Activated CD8-positive, alpha-beta T cell treated with anti-CD3 and anti-CD28 coated beads for 36 hours (primary cell): ENCODE measurements at regions not wholly inside any gene's neighbourhood (a gene's known extent, or its start where the extent isn't known, plus 50 kb on each side); places are given as distances from the start of the nearest gene placed in this dataset.
"Not testable (repeated sequence)": the region's sequence is repeated elsewhere in the genome, so short reads cannot be mapped to it uniquely, and the experiment has no call there.

ENCODE experiments used
- ATAC-seq: fragments of 200-7000 bp; cut with Tn5 transposase; one replicate; pipeline ENCODE4 v1.10.0; 2021; ENCODE audit warnings: mild to moderate bottlenecking, moderate library complexity
- CTCF ChIA-PET: fragments of 350-600 bp; sonication (Branson Sonifier 250); formaldehyde crosslinking; loops from one replicate; lab custom pipeline; 2021; ENCODE audit warnings: antibody characterized with exemption; lab: Charles Lee
- POLR2A ChIA-PET: fragments of 350-600 bp; sonication (Branson Sonifier 250); formaldehyde crosslinking; loops from one replicate; lab custom pipeline; 2021; ENCODE audit warnings: antibody characterized with exemption; lab: Charles Lee
- DNase-seq: peaks from one replicate; pipeline ENCODE4 v3.0.0-alpha.2; 2020
- H3K27ac Mint-ChIP-seq: one replicate; pipeline ENCODE4 v1.8.0; 2021; ENCODE audit warnings: mild to moderate bottlenecking, mixed read lengths
- H3K27me3 Mint-ChIP-seq: one replicate; pipeline ENCODE4 v1.8.0; 2021; ENCODE audit warnings: mixed read lengths
- H3K36me3 Mint-ChIP-seq: one replicate; pipeline ENCODE4 v1.8.0; 2021; ENCODE audit warnings: low read depth, mixed read lengths
- H3K4me1 Mint-ChIP-seq: one replicate; pipeline ENCODE4 v1.8.0; 2021; ENCODE audit warnings: low read depth, mixed read lengths
- H3K4me3 Mint-ChIP-seq: one replicate; pipeline ENCODE4 v1.8.0; 2021; ENCODE audit warnings: mild to moderate bottlenecking, moderate library complexity, mixed read lengths
- H3K9me3 Mint-ChIP-seq: one replicate; pipeline ENCODE4 v1.8.0; 2021; ENCODE audit warnings: mixed read lengths
- CTCF ChIP-seq: fragments of 200-600 bp; IDR thresholded peaks from one replicate; pipeline ENCODE4 v1.8.0; 2022; ENCODE audit warnings: antibody characterized with exemption, mild to moderate bottlenecking
- intact Hi-C: fragments of 100-400 bp; cut with micrococcal nuclease; formaldehyde crosslinking; loops from one replicate; pipeline ENCODE4 v1.10.0; 2022

GRCh38 chr3:118802325-118803095 is 232.1 kb downstream of the IGSF11 start:
- H3K9me3 Mint-ChIP-seq = no peaks in the 10 kb centered on the region
- no peak overlapping the region for H3K4me3 Mint-ChIP-seq
- peaks cover 8% of the 10 kb centered on the region for H3K27me3 Mint-ChIP-seq
- POLR2A ChIA-PET = no interaction called here
- H3K27ac Mint-ChIP-seq = no peak overlapping the region
- no peak for DNase-seq
- intact Hi-C loops = no loop called here
- ATAC-seq = no peak
- no peak for TF ChIP-seq CTCF
- no peaks in the 10 kb centered on the region for H3K4me1 Mint-ChIP-seq
- CTCF ChIA-PET = no interaction called here
- H3K36me3 Mint-ChIP-seq = no peaks in the 10 kb centered on the region

GRCh38 chr3:118803096-118803476 is 231.6 kb downstream of the IGSF11 start:
- POLR2A ChIA-PET = no interaction called here
- Mint-ChIP-seq H3K27me3 (peaks cover 8% of the 10 kb centered on the region), H3K4me1 (no peaks in the 10 kb centered on the region), H3K4me3 (no peak overlapping the region), H3K36me3 (no peaks in the 10 kb centered on the region), H3K27ac (no peak overlapping the region), H3K9me3 (no peaks in the 10 kb centered on the region)
- no peak for DNase-seq
- no peak for TF ChIP-seq CTCF
- no peak for ATAC-seq
- intact Hi-C loops = no loop called here
- CTCF ChIA-PET = no interaction called here

- H3K9me3 Mint-ChIP-seq = no peaks in the 10 kb centered on the region
- ATAC-seq (no peak), DNase-seq (no peak)
- no peaks in the 10 kb centered on the region for H3K36me3 Mint-ChIP-seq
- H3K4me3 Mint-ChIP-seq = no peak overlapping the region
- CTCF ChIA-PET = no interaction called here
- intact Hi-C loops = no loop called here
- TF ChIP-seq CTCF = no peak
- no peak overlapping the region for H3K27ac Mint-ChIP-seq
- H3K27me3 Mint-ChIP-seq = peaks cover 8% of the 10 kb centered on the region
- POLR2A ChIA-PET = no interaction called here
- H3K4me1 Mint-ChIP-seq = peaks cover 4% of the 10 kb centered on the region
Observed at GRCh38 chr3:118805007-118805406, 229.6 kb downstream of the IGSF11 start.

GRCh38 chr3:118806423-118806822 is 228.2 kb downstream of the IGSF11 start:
- TF ChIP-seq CTCF = no peak
- H3K9me3 Mint-ChIP-seq = no peaks in the 10 kb centered on the region
- no peak overlapping the region for H3K27ac Mint-ChIP-seq
- H3K27me3 Mint-ChIP-seq = peaks cover 6% of the 10 kb centered on the region
- POLR2A ChIA-PET = no interaction called here
- peaks cover 6% of the 10 kb centered on the region for H3K4me1 Mint-ChIP-seq
- CTCF ChIA-PET = interaction anchor here (1.3 kb wide), 1 partner anchor 10 kb away, joined by 6 read pairs; no protein-coding TSS in a partner anchor
- H3K36me3 Mint-ChIP-seq = no peaks in the 10 kb centered on the region
- H3K4me3 Mint-ChIP-seq = no peak overlapping the region
- intact Hi-C loops = no loop called here
- DNase-seq (no peak), ATAC-seq (no peak)

- H3K4me1 Mint-ChIP-seq, H3K27ac Mint-ChIP-seq, H3K9me3 Mint-ChIP-seq, H3K36me3 Mint-ChIP-seq, POLR2A ChIA-PET, DNase-seq, H3K4me3 Mint-ChIP-seq, H3K27me3 Mint-ChIP-seq, intact Hi-C loops, ATAC-seq: not testable (repeated sequence)
- CTCF ChIA-PET = interaction anchor here (1.3 kb wide), 1 partner anchor 9 kb away, joined by 6 read pairs; no protein-coding TSS in a partner anchor
Observed at GRCh38 chr3:118807349-118807748, 227.3 kb downstream of the IGSF11 start.
